Heart right ventricle (tissue), 16 donors: ENCODE measurements at regions not wholly inside any gene's neighbourhood (a gene's known extent, or its start where the extent isn't known, plus 50 kb on each side); places are given as distances from the start of the nearest gene placed in this dataset.

Source experiments
- ATAC-seq, 8 donors: fragments of 200-7000 bp; cut with Tn5 transposase; one replicate each; pipeline ENCODE4 v1.9.1; 2020; ENCODE audit warnings: mild to moderate bottlenecking in 8 of 8, moderate library complexity in 8 of 8, moderate number of reproducible peaks in 1 of 8
- DNase-seq, 2 donors: peaks; one replicate each; pipeline ENCODE4 v3.0.0-alpha.2; 2020
- H3K27ac ChIP-seq, 10 donors: fragments of 200-600 bp; sonication (generic) in 2 of 10; one replicate each; pipeline versions ENCODE4 v1.5.0 to v1.8.0; 2020 to 2022; ENCODE audit warnings: mild to moderate bottlenecking in 3 of 10
- H3K27me3 ChIP-seq, 7 donors: fragments of 200-600 bp; one replicate each; pipeline ENCODE4 v1.8.0; 2021 to 2022; ENCODE audit warnings: mild to moderate bottlenecking in 2 of 7
- H3K36me3 ChIP-seq, 9 donors: fragments of 200-600 bp; sonication (generic) in 1 of 9; one replicate each; pipeline versions ENCODE4 v1.5.0 to v1.8.0; 2020 to 2022; ENCODE audit warnings: mild to moderate bottlenecking in 2 of 9
- H3K4me1 ChIP-seq, 9 donors: fragments of 200-600 bp; sonication (generic) in 1 of 9; one replicate each; pipeline versions ENCODE4 v1.5.0 to v1.8.0; 2020 to 2022; ENCODE audit warnings: mild to moderate bottlenecking in 4 of 9
- H3K4me3 ChIP-seq, 10 donors: fragments of 200-600 bp; sonication (generic) in 2 of 10; one replicate each; pipeline versions ENCODE4 v1.5.0 to v1.8.0; 2020 to 2022; ENCODE audit warnings: mild to moderate bottlenecking in 7 of 10, moderate library complexity in 2 of 10
- H3K9me3 ChIP-seq, 11 donors: fragments of 200-600 bp in 10 of 11; sonication (generic) in 2 of 11; one replicate each; pipeline versions ENCODE4 v1.5.0 to v1.8.0; 2013 to 2022; ENCODE audit warnings: mild to moderate bottlenecking in 2 of 11, control low read depth in 1 of 11, moderate library complexity in 1 of 11
- CTCF ChIP-seq, 9 donors: fragments of 200-600 bp; sonication (generic) in 2 of 9; IDR thresholded peaks; one replicate each; pipeline versions ENCODE4 v1.5.0 to v1.8.0; 2021 to 2022; ENCODE audit warnings: antibody characterized with exemption in 9 of 9, mild to moderate bottlenecking in 5 of 9, moderate library complexity in 1 of 9
- WGBS, 2 donors: extraction: QIAGEN DNeasy Blood & Tissue Kit; methylation state at CpG; one replicate each; pipeline ENCODE4 v1.1.7; 2013; ENCODE audit warnings: inconsistent platforms in 1 of 2; 5-methylcytosine and 5-hydroxymethylcytosine counted together
- intact Hi-C, 10 donors: fragments of 100-400 bp; cut with DNase I; formaldehyde crosslinking; loops; one replicate each; pipeline versions ENCODE4 v1.11.1 to v1.14.2; 2022
- donor health status: Arrhythmogenic right ventricular cardiomyopathy.
- donor health status: ischemic (EF 13 %, LVEDD 7.1; RV severe dilation, severe dysfunction).
- donor health status: healthy with polysubstance abuse.
- donor health status: DM: no; HTN: yes; CAD: no.
- donor health status: DM: no; HTN: no; CAD: no.
- donor health status: ischemic (EF 25% LVEDD 6.9; RV normal size, moderate dysfunction).
- donor health status: ischemic (EF 25% LVEDD 5.7; RV mildly dilated, moderate dysfunction).
- donor health status: healthy.
- donor health status: DM: yes; HTN: yes; CAD: no.
- donor health status: Ischemic cardiomyopathy.
- donor health status: ischemic (EF 35%, LVEDD 5.7; RV mildly dilated, moderate dysfunction).
- donor health status: nonischemic (EF 11% LVEDD 7.7; RV severe dilation, severe dysfunction).
- donor health status: DM: yes; HTN: yes; CAD: no.
- donor health status: PGD.
- donor health status: ischemic (EF 29% LVEDD 5.4; RV normal size, mild dysfunction).
- donor health status: nonischemic (EF 23%, LVEDD 6.1; RV moderate dilation, normal function).

- DNase-seq = no peak
- Histone ChIP-seq H3K27me3 (peaks cover 0 to 3% (median 0%) of the 10 kb centered on the region in 7 donors), H3K9me3 (peaks cover 0 to 13% (median 0%) of the 10 kb centered on the region in 11 donors), H3K4me3 (no peak overlapping the region), H3K27ac (no peak overlapping the region), H3K4me1 (no peaks in the 10 kb centered on the region), H3K36me3 (no peaks in the 10 kb centered on the region)
- ATAC-seq = no peak
- intact Hi-C loops = no loop called here
- no peak for TF ChIP-seq CTCF (IDR thresholded peaks at IDR 0.05)
- WGBS, 2 donors = 94 to 95% methylated on average over 2 of the region's 2 CpGs
These were observed 126.7 kb downstream of the ANAPC4 start for GRCh38 chr4:25503779-25504178.

DNA sequence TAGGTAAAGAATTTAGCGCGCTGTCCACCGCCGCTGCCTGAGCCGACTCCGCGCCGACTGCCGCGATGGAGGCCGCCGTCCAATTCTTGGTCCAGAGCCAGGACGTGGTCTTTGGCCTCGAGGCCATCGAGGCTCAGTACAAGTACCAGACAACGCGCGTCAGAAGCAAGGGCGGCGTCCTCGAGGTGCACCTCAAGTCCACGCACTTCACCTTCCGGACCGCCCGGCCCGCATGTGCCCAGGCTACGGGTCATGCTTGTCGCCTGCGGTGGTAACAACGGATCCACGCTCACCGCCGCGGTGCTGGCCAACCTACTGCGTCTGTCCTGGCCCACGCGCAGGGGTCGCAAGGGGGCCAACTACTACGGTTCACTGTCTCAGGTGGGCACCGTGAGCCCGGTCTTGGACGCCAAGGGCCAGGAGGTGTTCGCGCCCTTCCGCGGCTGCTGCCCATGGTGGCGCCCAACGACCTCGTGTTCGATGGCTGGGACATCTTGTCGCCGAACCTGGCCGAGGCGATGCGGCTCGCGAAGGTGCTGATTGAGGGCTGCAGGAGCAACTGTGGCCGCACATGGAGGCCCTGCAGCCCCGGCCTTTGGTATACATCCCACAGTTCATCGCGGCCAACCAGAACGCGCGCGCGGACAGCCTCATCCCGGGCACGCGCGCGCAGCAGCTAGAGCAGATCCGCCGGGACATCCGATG lies 128.0 kb downstream of the ANAPC4 start:
- no peak overlapping the region for H3K4me3 ChIP-seq
- H3K9me3 ChIP-seq = peaks cover 0 to 13% (median 0%) of the 10 kb centered on the region in 11 donors
- no peaks in the 10 kb centered on the region for H3K36me3 ChIP-seq
- DNase-seq = no peak
- no peaks in the 10 kb centered on the region for H3K4me1 ChIP-seq
- H3K27me3 ChIP-seq = peaks cover 0 to 3% (median 0%) of the 10 kb centered on the region in 7 donors
- intact Hi-C loops = no loop called here
- no peak for TF ChIP-seq CTCF (IDR thresholded peaks at IDR 0.05)
- 94 to 95% methylated on average over 74 of the region's 74 CpGs for WGBS, 2 donors
- no peak for ATAC-seq
- no peak overlapping the region for H3K27ac ChIP-seq

GRCh38 chr4:25505637-25505991 lies 128.6 kb downstream of the ANAPC4 start:
- intact Hi-C loops = no loop called here
- H3K9me3 ChIP-seq = peaks cover 0 to 13% (median 0%) of the 10 kb centered on the region in 11 donors
- no peak overlapping the region for H3K27ac ChIP-seq
- no peak for TF ChIP-seq CTCF (IDR thresholded peaks at IDR 0.05)
- WGBS, 2 donors = 95% methylated on average over 23 of the region's 23 CpGs
- no peak for ATAC-seq
- no peaks in the 10 kb centered on the region for H3K4me1 ChIP-seq
- H3K36me3 ChIP-seq = no peaks in the 10 kb centered on the region
- no peak for DNase-seq
- peaks cover 0 to 3% (median 0%) of the 10 kb centered on the region in 7 donors for H3K27me3 ChIP-seq
- H3K4me3 ChIP-seq = no peak overlapping the region

DNA sequence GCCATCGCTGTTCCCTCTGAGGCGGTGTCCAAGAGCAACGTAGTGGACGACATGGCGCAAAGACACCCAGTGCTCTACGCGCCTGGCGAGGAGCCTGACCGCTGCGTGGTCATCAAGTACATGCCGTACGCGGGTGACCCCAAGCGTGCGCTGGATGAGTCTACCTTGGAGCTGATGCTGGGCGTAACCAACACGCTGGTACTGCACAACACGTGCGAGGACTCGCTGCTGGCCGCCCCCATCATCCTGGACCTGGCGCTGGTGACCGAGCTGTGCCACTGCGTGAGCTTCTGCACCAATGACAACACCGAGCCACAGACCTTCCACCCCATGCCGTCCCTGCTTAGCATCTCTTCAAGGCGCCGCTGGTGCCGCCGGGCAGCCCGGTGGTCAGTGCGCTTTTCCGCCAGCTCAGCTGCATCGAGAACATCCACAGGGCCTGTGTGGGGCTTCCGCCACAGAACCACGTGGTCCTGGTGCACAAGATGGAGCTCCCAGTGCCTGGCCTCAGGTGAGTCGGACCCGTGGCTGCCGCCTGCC lies 129.0 kb downstream of the ANAPC4 start:
- no peak for ATAC-seq
- H3K36me3 ChIP-seq = no peaks in the 10 kb centered on the region
- peaks cover 0 to 3% (median 0%) of the 10 kb centered on the region in 7 donors for H3K27me3 ChIP-seq
- H3K4me1 ChIP-seq = no peaks in the 10 kb centered on the region
- intact Hi-C loops = no loop called here
- no peak for TF ChIP-seq CTCF (IDR thresholded peaks at IDR 0.05)
- H3K9me3 ChIP-seq = peaks cover 0 to 13% (median 0%) of the 10 kb centered on the region in 11 donors
- DNase-seq = no peak
- H3K27ac ChIP-seq = no peak overlapping the region
- no peak overlapping the region for H3K4me3 ChIP-seq
- 97 to 98% methylated on average over 39 of the region's 39 CpGs for WGBS, 2 donors
